Brain microvascular endothelial cell (primary cell): ENCODE measurements at regions not wholly inside any gene's neighbourhood (a gene's known extent, or its start where the extent isn't known, plus 50 kb on each side); places are given as distances from the start of the nearest gene placed in this dataset.
"Not testable (repeated sequence)": the region's sequence is repeated elsewhere in the genome, so short reads cannot be mapped to it uniquely, and the experiment has no call there.

Experiments used
- DNase-seq: peaks from one replicate; pipeline ENCODE4 v3.0.0-alpha.2; 2020
- H3K27ac ChIP-seq: fragments of 250-450 bp; sonication (Bioruptor Pico); 2 replicates; pipeline ENCODE4 v1.5.1; 2020; ENCODE audit warnings: mild to moderate bottlenecking, moderate library complexity
- H3K27me3 ChIP-seq: fragments of 250-450 bp; sonication (Bioruptor Pico); replicated peaks from 2 replicates; pipeline ENCODE4 v1.5.1; 2020; ENCODE audit warnings: mild to moderate bottlenecking
- H3K36me3 ChIP-seq: fragments of 250-450 bp; sonication (Bioruptor Pico); replicated peaks from 2 replicates; pipeline ENCODE4 v1.5.1; 2020; ENCODE audit warnings: mild to moderate bottlenecking
- H3K4me3 ChIP-seq: 2 replicates; pipeline ENCODE4 v1.5.1; 2011; ENCODE audit warnings: low read depth, mild to moderate bottlenecking, control low read depth, low read length, moderate library complexity
- in situ Hi-C: cut with HindIII; loops from 2 replicates; pipeline ENCODE4 v1.10.0; 2017; ENCODE audit warnings: low sequenced_read_pairs, low pct_ligation_motif_present
- TF ChIP-seq, protein P1 (sequence below): IDR thresholded peaks from 2 replicates; pipeline ENCODE4 v1.5.1; 2011; ENCODE audit warnings: low read depth, mild to moderate bottlenecking, moderate library complexity, low read length, control low read depth, inconsistent platforms; ENCODE audit errors: missing control alignments

DNA sequence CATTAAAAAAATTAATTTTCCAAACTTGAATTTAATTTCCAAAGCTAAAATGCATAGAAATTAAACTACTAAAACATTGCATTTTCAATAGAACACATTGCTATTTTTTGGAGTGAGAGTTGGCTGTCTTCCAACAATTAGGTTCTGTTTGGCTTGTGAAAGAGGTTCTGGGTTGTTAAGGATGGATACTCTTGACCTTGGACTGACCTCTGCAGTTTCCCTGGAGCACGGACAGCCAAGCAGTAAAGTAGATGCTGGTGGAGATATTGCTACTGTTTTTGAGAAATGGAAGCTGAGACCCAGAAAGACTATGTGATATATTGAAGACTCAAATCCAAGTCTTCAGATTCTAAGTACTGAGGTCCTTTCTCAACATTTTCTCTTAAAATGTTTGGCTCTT is 95.9 kb upstream of the CHD6 start:
- in situ Hi-C loops: no loop called here
- DNase-seq: no peak
- TF ChIP-seq, protein P1, sequence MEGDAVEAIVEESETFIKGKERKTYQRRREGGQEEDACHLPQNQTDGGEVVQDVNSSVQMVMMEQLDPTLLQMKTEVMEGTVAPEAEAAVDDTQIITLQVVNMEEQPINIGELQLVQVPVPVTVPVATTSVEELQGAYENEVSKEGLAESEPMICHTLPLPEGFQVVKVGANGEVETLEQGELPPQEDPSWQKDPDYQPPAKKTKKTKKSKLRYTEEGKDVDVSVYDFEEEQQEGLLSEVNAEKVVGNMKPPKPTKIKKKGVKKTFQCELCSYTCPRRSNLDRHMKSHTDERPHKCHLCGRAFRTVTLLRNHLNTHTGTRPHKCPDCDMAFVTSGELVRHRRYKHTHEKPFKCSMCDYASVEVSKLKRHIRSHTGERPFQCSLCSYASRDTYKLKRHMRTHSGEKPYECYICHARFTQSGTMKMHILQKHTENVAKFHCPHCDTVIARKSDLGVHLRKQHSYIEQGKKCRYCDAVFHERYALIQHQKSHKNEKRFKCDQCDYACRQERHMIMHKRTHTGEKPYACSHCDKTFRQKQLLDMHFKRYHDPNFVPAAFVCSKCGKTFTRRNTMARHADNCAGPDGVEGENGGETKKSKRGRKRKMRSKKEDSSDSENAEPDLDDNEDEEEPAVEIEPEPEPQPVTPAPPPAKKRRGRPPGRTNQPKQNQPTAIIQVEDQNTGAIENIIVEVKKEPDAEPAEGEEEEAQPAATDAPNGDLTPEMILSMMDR: no peak

GRCh38 chr20:41704896-41705295 is 86.7 kb upstream of the CHD6 start:
- Histone ChIP-seq H3K27ac (no peak overlapping the region), H3K36me3 (no peaks in the 10 kb centered on the region), H3K4me3 (no peak overlapping the region), H3K27me3 (no peaks in the 10 kb centered on the region)
- TF ChIP-seq, protein P1: no peak
- no peak for DNase-seq
- in situ Hi-C loops: no loop called here

More for the DNA sequence above, 95.9 kb upstream of the CHD6 start:
- Histone ChIP-seq H3K36me3 (no peaks in the 10 kb centered on the region), H3K4me3 (no peak overlapping the region), H3K27me3 (no peaks in the 10 kb centered on the region), H3K27ac (no peak overlapping the region)

DNA sequence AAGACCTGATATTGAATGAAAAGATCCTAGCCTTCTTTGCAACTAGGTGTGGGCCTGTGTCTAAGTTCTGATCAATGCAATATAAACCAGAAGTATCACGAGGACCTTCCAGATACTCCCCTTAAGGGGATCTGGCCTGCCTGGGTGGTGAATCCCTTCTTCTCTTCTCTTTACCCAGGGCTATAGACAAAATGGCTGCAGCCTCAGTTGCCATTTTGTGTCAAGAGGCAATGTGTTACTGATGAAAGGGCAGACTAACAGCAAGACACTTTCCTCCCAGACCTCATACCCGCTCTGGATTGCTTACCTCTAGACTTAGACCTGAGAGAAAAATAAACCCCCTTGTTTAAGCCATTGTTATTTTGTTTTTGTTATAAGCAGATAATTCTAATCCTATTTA is 84.5 kb upstream of the CHD6 start:
- Histone ChIP-seq H3K27ac (no peak overlapping the region), H3K27me3 (no peaks in the 10 kb centered on the region), H3K36me3 (no peaks in the 10 kb centered on the region), H3K4me3 (no peak overlapping the region)
- TF ChIP-seq, protein P1: no peak
- in situ Hi-C loops: no loop called here
- no peak for DNase-seq

DNA sequence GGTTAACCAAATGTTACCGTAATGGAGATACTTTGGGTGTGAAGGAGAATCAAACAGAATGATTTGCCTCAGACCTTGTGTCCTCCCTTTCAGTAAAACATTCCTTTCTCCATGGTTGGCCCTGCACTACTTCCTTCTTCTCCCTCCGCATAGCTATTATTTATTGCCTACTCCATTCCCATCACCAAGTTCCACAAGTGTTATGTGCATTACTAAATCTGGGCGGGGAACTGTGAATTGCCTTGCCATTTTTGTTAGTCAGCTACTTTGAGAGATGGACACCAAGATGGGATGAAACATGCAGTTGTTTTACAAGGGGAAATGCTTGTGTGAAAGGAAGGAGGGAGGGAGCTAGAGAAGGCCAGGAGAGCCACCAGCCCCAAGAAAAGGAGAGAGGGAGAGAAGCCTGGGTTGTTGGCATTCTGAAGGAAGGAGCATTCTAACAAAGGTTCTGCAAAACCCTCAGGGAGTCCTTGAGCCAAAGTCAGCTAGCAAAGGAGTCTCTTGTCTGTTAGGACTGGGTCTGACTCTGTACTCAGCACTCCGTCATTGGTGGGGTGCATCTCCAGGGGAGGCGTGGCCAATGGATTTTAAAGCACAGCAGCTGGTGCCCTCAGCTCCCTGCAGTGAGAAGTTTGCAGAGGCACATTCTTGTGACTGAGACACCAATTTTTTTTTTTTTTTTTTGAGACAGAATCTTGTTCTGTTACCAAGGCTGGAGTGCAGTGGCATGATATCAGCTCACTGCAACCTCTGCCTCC is 83.6 kb upstream of the CHD6 start:
- in situ Hi-C loops: no loop called here
- TF ChIP-seq, protein P1: no peak

GRCh38 chr20:41699673-41700072 is 81.5 kb upstream of the CHD6 start:
- H3K4me3 ChIP-seq, H3K36me3 ChIP-seq, H3K27ac ChIP-seq, H3K27me3 ChIP-seq, in situ Hi-C loops, DNase-seq: not testable (repeated sequence)

More for the DNA sequence above, 83.6 kb upstream of the CHD6 start:
- no peaks in the 10 kb centered on the region for H3K27me3 ChIP-seq
- H3K27ac ChIP-seq: no peak overlapping the region
- no peak for DNase-seq
- H3K36me3 ChIP-seq: no peaks in the 10 kb centered on the region
- H3K4me3 ChIP-seq: no peak overlapping the region

DNA sequence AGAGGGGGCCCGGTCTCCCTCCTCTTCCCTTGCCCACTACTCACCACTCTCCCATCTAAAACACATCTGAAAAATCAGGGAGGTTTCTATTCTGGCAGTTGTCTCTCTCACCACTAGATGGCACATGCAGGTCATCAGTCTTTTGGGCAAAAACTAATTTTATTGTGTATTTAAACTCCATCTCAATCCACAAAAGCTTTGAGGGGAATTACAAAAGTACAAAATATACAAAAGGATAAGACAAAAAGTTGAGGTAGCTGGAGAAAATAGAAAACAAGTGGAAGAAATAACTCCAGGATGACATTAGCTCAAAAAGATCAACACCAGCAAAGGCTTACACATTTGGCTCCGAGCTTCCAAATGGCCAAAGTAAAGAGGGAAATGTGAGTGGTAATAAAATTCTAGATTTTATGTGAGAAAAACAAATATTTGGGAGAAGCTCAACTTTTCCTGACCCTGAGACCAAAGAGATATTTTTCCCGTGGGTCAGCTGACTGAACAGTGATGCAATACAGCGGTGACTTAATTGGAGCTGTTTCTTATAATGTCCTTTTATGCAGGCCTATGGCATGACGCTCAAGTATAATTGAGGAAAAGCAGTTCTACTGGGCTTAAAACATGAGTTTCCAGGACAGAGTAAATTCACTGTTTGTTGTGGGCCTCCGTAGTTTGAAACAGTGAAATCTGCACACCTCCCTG is 79.8 kb upstream of the CHD6 start:
- Histone ChIP-seq H3K27ac (no peak overlapping the region), H3K4me3 (no peak overlapping the region), H3K27me3 (no peaks in the 10 kb centered on the region), H3K36me3 (no peaks in the 10 kb centered on the region)
- DNase-seq: peak; percentile 48
- in situ Hi-C loops: no loop called here
- TF ChIP-seq, protein P1: peak; percentile 88
